ENCODE measurements at regions not wholly inside any gene's neighbourhood (a gene's known extent, or its start where the extent isn't known, plus 50 kb on each side); places are given as distances from the start of the nearest gene placed in this dataset.
"Not testable (repeated sequence)": the region's sequence is repeated elsewhere in the genome, so short reads cannot be mapped to it uniquely, and the experiment has no call there.

DNA sequence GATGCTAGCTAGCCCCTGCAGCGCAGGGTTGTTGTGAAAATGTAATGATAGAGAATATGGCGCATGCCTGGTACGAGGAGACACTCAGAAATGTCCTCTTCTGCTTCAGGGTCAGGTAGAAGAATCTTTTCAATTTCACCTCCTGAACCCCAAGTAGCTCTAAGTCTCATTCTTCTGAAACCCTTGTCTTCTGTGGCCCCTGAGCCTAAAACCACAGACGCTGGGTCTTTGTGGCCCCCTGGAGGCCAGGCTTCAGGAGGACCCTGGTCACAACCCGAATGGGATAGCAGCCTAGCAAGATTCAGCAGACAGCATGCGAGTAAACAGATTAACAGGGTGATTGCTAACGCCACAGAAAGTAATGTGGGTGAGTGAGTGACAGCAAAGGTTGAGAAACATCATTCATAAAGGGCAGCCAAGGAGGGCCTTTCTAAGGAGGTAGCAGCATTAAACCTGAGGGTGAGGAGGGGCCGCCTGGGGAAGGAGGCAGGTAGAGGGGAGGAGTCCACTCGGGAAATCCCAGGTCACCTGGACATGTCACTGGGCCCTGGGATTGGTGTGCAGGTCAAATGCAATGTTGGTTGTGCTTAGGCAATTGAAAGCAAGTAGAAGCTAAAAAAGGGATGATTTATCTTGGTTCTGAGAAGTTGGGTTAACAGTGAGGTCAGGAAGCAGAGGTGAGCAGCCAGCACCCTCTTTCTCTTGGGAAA, 82.2 kb downstream of the ARHGAP11B start:
- H2AFZ ChIP-seq (ENCODE audit: control insufficient read depth, low read depth, low read length); H4K20me1 ChIP-seq (ENCODE audit: control insufficient read depth, insufficient read depth); H3K4me2 ChIP-seq (ENCODE audit: control insufficient read depth, insufficient read depth); DNase-seq (ENCODE audit: low read depth, low spot score); H3K9me3 ChIP-seq (replicated peaks; ENCODE audit: control insufficient read depth, insufficient read depth, low read length); in situ Hi-C loops (cut with MboI); RAD21 ChIA-PET (ENCODE audit: unreplicated experiment); CTCF ChIA-PET; SMC1A ChIA-PET (ENCODE audit: uncharacterized antibody, unreplicated experiment); H3K4me3 ChIP-seq; H3K9ac ChIP-seq (ENCODE audit: control insufficient read depth, insufficient read depth, low read length); ATAC-seq; intact Hi-C loops (cut with micrococcal nuclease; ENCODE audit: unreplicated experiment); POLR2A ChIA-PET; H3K27ac ChIP-seq (ENCODE audit: control insufficient read depth, insufficient read depth); H3K27me3 ChIP-seq (replicated peaks in 1 of 2; ENCODE audit: control insufficient read depth in 2 of 2, insufficient read depth in 2 of 2, low read length in 1 of 2); H3K36me3 ChIP-seq (ENCODE audit: control insufficient read depth in 2 of 2, insufficient read depth in 2 of 2, low read length in 1 of 2); BruUV-seq (replicated peaks); H3K79me2 ChIP-seq (ENCODE audit: control insufficient read depth, insufficient read depth, low read length); FAIRE-seq; H3K4me1 ChIP-seq (ENCODE audit: control insufficient read depth, insufficient read depth, low read length): not testable (repeated sequence)
- 77% methylated on average over 9 of the region's 9 CpGs for WGBS (ENCODE audit: insufficient coverage, insufficient replicate concordance, low lambda C conversion rate, missing lambda C conversion rate)

DNA sequence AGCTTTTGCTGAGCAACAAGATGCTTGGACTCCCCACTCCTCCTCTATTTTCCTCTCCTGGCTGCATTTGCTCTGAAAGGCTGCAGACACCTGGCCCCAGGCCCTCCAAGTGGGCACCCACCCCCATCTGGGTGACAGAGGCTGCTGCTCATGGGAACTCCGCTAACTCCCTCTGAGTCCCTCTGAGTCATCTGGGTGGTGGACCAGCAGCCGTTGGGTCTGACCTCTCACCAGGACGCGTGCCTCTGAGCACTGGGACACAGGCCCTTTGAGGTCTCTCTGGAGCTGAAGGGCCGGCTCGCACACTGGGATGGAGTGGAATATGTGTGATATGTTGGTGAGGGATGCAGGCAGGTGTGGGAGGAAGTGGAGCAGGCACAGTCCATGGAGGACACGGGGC, 82.9 kb downstream of the ARHGAP11B start:
- H2AFZ ChIP-seq (ENCODE audit: control insufficient read depth, low read depth, low read length); DNase-seq (ENCODE audit: low read depth, low spot score); POLR2A ChIA-PET; H3K9ac ChIP-seq (ENCODE audit: control insufficient read depth, insufficient read depth, low read length); SMC1A ChIA-PET (ENCODE audit: uncharacterized antibody, unreplicated experiment); H3K4me3 ChIP-seq; H3K9me3 ChIP-seq (replicated peaks; ENCODE audit: control insufficient read depth, insufficient read depth, low read length); H3K36me3 ChIP-seq (ENCODE audit: control insufficient read depth in 2 of 2, insufficient read depth in 2 of 2, low read length in 1 of 2); H3K79me2 ChIP-seq (ENCODE audit: control insufficient read depth, insufficient read depth, low read length); FAIRE-seq; H3K27ac ChIP-seq (ENCODE audit: control insufficient read depth, insufficient read depth); intact Hi-C loops (cut with micrococcal nuclease; ENCODE audit: unreplicated experiment); H4K20me1 ChIP-seq (ENCODE audit: control insufficient read depth, insufficient read depth); RAD21 ChIA-PET (ENCODE audit: unreplicated experiment); H3K4me2 ChIP-seq (ENCODE audit: control insufficient read depth, insufficient read depth); CTCF ChIA-PET; in situ Hi-C loops (cut with MboI); H3K27me3 ChIP-seq (replicated peaks in 1 of 2; ENCODE audit: control insufficient read depth in 2 of 2, insufficient read depth in 2 of 2, low read length in 1 of 2); H3K4me1 ChIP-seq (ENCODE audit: control insufficient read depth, insufficient read depth, low read length); BruUV-seq (replicated peaks): not testable (repeated sequence)
- peak; percentile 53 for ATAC-seq
- 100% methylated on average over 4 of the region's 7 CpGs for WGBS (ENCODE audit: insufficient coverage, insufficient replicate concordance, low lambda C conversion rate, missing lambda C conversion rate)

DNA sequence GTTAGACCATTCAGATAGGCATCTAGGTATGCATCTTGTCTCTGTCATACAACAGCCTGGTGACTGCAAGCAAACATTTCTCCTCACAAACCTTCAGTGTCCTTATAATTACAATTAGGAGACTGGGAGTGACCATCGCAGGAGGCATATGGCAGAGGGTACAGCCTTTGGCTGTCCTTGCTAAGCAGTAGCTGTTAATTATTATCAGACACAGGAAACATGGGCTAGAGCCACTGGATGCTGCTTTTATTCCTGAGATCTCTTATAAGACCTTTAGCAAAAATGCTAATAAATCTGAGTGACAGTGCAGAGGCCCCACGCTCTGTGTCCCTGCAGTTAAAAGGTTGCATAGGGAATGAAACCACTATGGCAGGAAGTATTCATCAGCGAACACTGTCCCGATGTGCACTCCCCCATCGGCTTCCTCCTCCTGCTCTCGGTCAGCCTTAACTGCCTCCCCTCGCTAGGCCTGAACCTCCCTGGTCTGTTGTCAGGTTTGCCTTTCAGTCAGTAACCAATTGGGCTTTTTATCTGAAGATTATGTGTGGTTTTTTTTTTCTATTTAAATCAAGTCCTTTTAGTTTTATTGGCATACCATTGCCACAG, 92.2 kb downstream of the ARHGAP11B start:
- H3K4me1 ChIP-seq (ENCODE audit: control insufficient read depth, insufficient read depth, low read length); DNase-seq (ENCODE audit: low read depth, low spot score); H2AFZ ChIP-seq (ENCODE audit: control insufficient read depth, low read depth, low read length); H3K36me3 ChIP-seq (ENCODE audit: control insufficient read depth in 2 of 2, insufficient read depth in 2 of 2, low read length in 1 of 2); H4K20me1 ChIP-seq (ENCODE audit: control insufficient read depth, insufficient read depth); RAD21 ChIA-PET (ENCODE audit: unreplicated experiment); H3K4me3 ChIP-seq; FAIRE-seq; CTCF ChIA-PET; POLR2A ChIA-PET; H3K4me2 ChIP-seq (ENCODE audit: control insufficient read depth, insufficient read depth); intact Hi-C loops (cut with micrococcal nuclease; ENCODE audit: unreplicated experiment); H3K9ac ChIP-seq (ENCODE audit: control insufficient read depth, insufficient read depth, low read length); H3K27ac ChIP-seq (ENCODE audit: control insufficient read depth, insufficient read depth); in situ Hi-C loops (cut with MboI); H3K27me3 ChIP-seq (replicated peaks in 1 of 2; ENCODE audit: control insufficient read depth in 2 of 2, insufficient read depth in 2 of 2, low read length in 1 of 2); H3K79me2 ChIP-seq (ENCODE audit: control insufficient read depth, insufficient read depth, low read length); H3K9me3 ChIP-seq (replicated peaks; ENCODE audit: control insufficient read depth, insufficient read depth, low read length); SMC1A ChIA-PET (ENCODE audit: uncharacterized antibody, unreplicated experiment); BruUV-seq (replicated peaks): not testable (repeated sequence)
- 25% methylated on average over 5 of the region's 7 CpGs for WGBS (ENCODE audit: insufficient coverage, insufficient replicate concordance, low lambda C conversion rate, missing lambda C conversion rate)
- peak; percentile 44 for ATAC-seq

DNA sequence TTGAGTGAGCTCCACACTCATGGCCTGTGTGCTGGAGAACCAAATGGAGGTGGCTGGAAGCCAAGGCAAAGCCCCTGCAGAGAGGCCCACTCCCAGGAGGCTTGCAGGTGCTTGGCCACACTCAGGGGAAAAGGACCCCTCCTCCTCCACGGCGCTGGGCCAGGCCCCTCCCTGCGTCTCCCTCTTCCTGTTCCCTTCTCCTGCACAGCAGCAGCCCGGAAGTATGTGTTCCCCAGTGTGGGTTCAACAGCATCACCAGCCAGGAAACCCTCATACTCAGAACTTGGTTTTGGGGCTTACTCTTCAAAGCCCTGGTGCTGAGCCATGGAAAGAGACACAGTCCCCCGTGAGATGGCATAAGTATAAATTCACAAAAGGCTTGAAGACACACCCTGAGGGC, 93.4 kb downstream of the ARHGAP11B start:
- RAD21 ChIA-PET (ENCODE audit: unreplicated experiment); FAIRE-seq; H3K27me3 ChIP-seq (replicated peaks in 1 of 2; ENCODE audit: control insufficient read depth in 2 of 2, insufficient read depth in 2 of 2, low read length in 1 of 2); H3K4me3 ChIP-seq; H3K4me2 ChIP-seq (ENCODE audit: control insufficient read depth, insufficient read depth); POLR2A ChIA-PET; DNase-seq (ENCODE audit: low read depth, low spot score); H3K27ac ChIP-seq (ENCODE audit: control insufficient read depth, insufficient read depth); ATAC-seq; CTCF ChIA-PET; H3K36me3 ChIP-seq (ENCODE audit: control insufficient read depth in 2 of 2, insufficient read depth in 2 of 2, low read length in 1 of 2); intact Hi-C loops (cut with micrococcal nuclease; ENCODE audit: unreplicated experiment); H3K9me3 ChIP-seq (replicated peaks; ENCODE audit: control insufficient read depth, insufficient read depth, low read length); SMC1A ChIA-PET (ENCODE audit: uncharacterized antibody, unreplicated experiment); H4K20me1 ChIP-seq (ENCODE audit: control insufficient read depth, insufficient read depth); H3K79me2 ChIP-seq (ENCODE audit: control insufficient read depth, insufficient read depth, low read length); in situ Hi-C loops (cut with MboI); BruUV-seq (replicated peaks); H2AFZ ChIP-seq (ENCODE audit: control insufficient read depth, low read depth, low read length); H3K9ac ChIP-seq (ENCODE audit: control insufficient read depth, insufficient read depth, low read length); H3K4me1 ChIP-seq (ENCODE audit: control insufficient read depth, insufficient read depth, low read length): not testable (repeated sequence)
- WGBS (ENCODE audit: insufficient coverage, insufficient replicate concordance, low lambda C conversion rate, missing lambda C conversion rate): 97% methylated on average over 2 of the region's 5 CpGs
